ENCODE measurements at regions not wholly inside any gene's neighbourhood (a gene's known extent, or its start where the extent isn't known, plus 50 kb on each side); places are given as distances from the start of the nearest gene placed in this dataset.

DNA sequence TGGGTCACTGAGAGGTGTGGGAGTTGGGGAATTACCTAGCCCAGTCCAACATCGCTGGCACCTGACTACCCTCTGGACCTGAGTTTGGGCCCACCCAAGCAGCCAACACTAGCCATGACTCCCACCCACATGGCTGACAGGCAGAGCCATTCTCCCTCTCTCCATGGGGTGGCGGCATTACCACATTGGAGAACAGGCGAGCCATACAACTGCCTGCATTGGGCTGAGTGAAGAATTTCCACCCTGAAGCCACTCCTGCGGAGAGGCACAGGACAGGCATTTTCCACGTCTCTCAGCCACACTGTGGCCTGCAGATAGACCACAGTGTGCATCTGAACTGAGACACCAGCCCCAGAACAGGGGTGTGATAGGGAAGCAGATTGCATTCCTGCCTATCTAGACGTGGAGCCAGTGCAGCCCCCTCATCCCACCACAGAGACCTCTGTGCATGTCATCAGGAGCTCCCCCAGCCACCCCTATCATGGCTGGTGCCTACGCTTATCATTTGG lies 58.2 kb upstream of the ANTXRL start:
- TF ChIP-seq, protein P1, sequence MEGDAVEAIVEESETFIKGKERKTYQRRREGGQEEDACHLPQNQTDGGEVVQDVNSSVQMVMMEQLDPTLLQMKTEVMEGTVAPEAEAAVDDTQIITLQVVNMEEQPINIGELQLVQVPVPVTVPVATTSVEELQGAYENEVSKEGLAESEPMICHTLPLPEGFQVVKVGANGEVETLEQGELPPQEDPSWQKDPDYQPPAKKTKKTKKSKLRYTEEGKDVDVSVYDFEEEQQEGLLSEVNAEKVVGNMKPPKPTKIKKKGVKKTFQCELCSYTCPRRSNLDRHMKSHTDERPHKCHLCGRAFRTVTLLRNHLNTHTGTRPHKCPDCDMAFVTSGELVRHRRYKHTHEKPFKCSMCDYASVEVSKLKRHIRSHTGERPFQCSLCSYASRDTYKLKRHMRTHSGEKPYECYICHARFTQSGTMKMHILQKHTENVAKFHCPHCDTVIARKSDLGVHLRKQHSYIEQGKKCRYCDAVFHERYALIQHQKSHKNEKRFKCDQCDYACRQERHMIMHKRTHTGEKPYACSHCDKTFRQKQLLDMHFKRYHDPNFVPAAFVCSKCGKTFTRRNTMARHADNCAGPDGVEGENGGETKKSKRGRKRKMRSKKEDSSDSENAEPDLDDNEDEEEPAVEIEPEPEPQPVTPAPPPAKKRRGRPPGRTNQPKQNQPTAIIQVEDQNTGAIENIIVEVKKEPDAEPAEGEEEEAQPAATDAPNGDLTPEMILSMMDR (IDR thresholded peaks at IDR 0.05), result peak; percentile 84 to 94 (median 93)
- peak in 1 of 2 donors; percentile 81 for DNase-seq (ENCODE audit: low spot score in 2 of 2)
- H3K27me3 ChIP-seq, result no peaks in the 10 kb centered on the region
- no peak overlapping the region for H3K27ac ChIP-seq
- H3K4me1 ChIP-seq, result no peaks in the 10 kb centered on the region
- no peak overlapping the region for H3K4me3 ChIP-seq
- no peaks in the 10 kb centered on the region for H3K36me3 ChIP-seq
- no peaks in the 10 kb centered on the region for H3K9me3 ChIP-seq
- intact Hi-C loops (cut with DNase I), result loop anchor here (1.0 to 2.0 kb wide), 2 partner anchors 56 to 97 kb away; no protein-coding TSS in a partner anchor

DNA sequence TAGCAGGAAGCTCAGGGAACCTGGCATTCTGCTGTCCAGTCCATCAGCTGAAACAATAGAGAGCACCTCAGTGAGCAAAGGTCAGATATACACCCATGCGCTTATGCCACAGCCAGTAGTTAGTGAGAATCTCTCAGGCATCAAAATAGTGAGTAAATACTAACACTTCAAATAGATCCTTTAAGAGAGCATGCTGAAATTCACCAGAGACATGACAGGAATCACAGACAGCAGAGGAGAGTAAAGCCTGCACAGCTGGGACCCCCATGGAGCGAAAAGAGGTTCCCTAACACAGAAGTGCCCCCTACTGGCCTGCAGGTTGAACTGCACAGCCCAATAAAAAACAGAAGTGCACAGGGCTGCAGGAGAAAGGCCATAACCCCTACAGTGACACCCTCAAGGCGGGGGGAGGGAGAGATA lies 57.6 kb upstream of the ANTXRL start:
- H3K27me3 ChIP-seq, result no peaks in the 10 kb centered on the region
- DNase-seq (ENCODE audit: low spot score in 2 of 2), result no peak
- intact Hi-C loops (cut with DNase I), result loop anchor here (2.0 kb wide), 1 partner anchor 56 kb away; no protein-coding TSS in a partner anchor

GRCh38 chr10:46230615-46231014 lies 56.2 kb upstream of the ANTXRL start:
- Histone ChIP-seq H3K4me3 (no peak overlapping the region), H3K36me3 (no peaks in the 10 kb centered on the region), H3K27ac (no peak overlapping the region), H3K4me1 (no peaks in the 10 kb centered on the region), H3K9me3 (no peaks in the 10 kb centered on the region), H3K27me3 (no peaks in the 10 kb centered on the region)
- intact Hi-C loops (cut with DNase I), result no loop called here
- TF ChIP-seq, protein P1 (IDR thresholded peaks at IDR 0.05), result no peak
- DNase-seq (ENCODE audit: low spot score in 2 of 2), result no peak

More for the DNA sequence above, 57.6 kb upstream of the ANTXRL start:
- no peak overlapping the region for H3K4me3 ChIP-seq
- TF ChIP-seq, protein P1 (IDR thresholded peaks at IDR 0.05), result peak; percentile 8 to 36 (median 15)
- no peaks in the 10 kb centered on the region for H3K36me3 ChIP-seq
- no peak overlapping the region for H3K27ac ChIP-seq
- no peaks in the 10 kb centered on the region for H3K4me1 ChIP-seq
- no peaks in the 10 kb centered on the region for H3K9me3 ChIP-seq

GRCh38 chr10:46231087-46231486 lies 55.7 kb upstream of the ANTXRL start:
- Histone ChIP-seq H3K36me3 (no peaks in the 10 kb centered on the region), H3K27ac (no peak overlapping the region), H3K4me1 (no peaks in the 10 kb centered on the region), H3K9me3 (no peaks in the 10 kb centered on the region), H3K27me3 (no peaks in the 10 kb centered on the region), H3K4me3 (no peak overlapping the region)
- no peak for DNase-seq (ENCODE audit: low spot score in 2 of 2)
- TF ChIP-seq, protein P1 (IDR thresholded peaks at IDR 0.05), result no peak
- intact Hi-C loops (cut with DNase I), result no loop called here

DNA sequence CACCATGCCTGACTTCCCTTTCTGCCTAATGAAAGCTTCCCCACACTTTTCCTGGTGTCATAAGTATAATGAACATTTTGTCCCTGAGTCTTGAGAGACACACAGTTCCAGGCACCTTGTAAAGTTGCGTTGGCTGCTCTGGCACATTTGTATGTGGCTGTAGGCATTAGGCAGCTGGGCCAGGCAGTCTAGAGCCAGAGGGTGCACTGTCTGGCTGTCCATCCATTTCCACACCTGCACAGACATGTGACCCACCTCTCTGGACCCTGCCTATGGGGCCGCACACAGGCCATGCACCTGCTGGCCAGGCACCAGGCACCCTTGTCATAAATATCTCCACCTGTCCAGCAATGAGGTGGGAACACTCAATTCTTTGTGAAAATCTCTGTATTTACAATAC lies 54.7 kb upstream of the ANTXRL start:
- H3K4me1 ChIP-seq, result no peaks in the 10 kb centered on the region
- no peak overlapping the region for H3K27ac ChIP-seq
- TF ChIP-seq, protein P1 (IDR thresholded peaks at IDR 0.05), result no peak
- H3K36me3 ChIP-seq, result no peaks in the 10 kb centered on the region
- intact Hi-C loops (cut with DNase I), result no loop called here
- H3K4me3 ChIP-seq, result no peak overlapping the region
- DNase-seq (ENCODE audit: low spot score in 2 of 2), result no peak
- no peaks in the 10 kb centered on the region for H3K27me3 ChIP-seq
- H3K9me3 ChIP-seq, result no peaks in the 10 kb centered on the region

DNA sequence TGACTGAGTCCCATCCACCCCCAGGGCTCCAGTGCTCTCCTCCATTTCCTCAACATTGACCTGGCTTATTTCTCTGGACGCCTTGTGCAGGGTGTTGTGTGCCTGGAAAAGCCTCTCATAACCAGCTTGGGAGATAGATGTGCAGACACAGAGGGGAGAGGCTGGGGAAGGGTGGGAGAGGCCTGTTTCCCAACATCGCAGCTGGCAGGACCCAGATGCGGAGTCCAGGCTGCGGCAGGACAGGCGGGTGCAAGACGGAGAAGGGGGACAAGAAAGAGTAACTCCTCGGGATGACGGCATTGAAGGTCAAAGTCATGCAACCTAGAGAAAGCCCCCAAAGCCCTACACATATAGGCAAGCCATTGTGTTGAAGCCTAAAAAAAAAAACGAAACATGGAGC lies 54.1 kb upstream of the ANTXRL start:
- Histone ChIP-seq H3K4me1 (no peaks in the 10 kb centered on the region), H3K36me3 (no peaks in the 10 kb centered on the region), H3K4me3 (no peak overlapping the region), H3K9me3 (no peaks in the 10 kb centered on the region), H3K27me3 (no peaks in the 10 kb centered on the region), H3K27ac (no peak overlapping the region)
- DNase-seq (ENCODE audit: low spot score in 2 of 2), result no peak
- intact Hi-C loops (cut with DNase I), result no loop called here
- TF ChIP-seq, protein P1 (IDR thresholded peaks at IDR 0.05), result no peak

Measured in ascending aorta (tissue), 2 donors.